Tibial nerve (tissue), 4 donors: ENCODE measurements at regions not wholly inside any gene's neighbourhood (a gene's known extent, or its start where the extent isn't known, plus 50 kb on each side); places are given as distances from the start of the nearest gene placed in this dataset.

Source experiments
- DNase-seq, 2 donors: peaks; one replicate each; pipeline ENCODE4 v3.0.0-alpha.2; 2019; ENCODE audit warnings: low spot score in 2 of 2
- H3K27ac ChIP-seq, 4 donors: fragments of 200-600 bp; sonication (generic) in 3 of 4; one replicate each; pipeline ENCODE4 v1.5.1; 2017 to 2019; ENCODE audit warnings: mild to moderate bottlenecking in 1 of 4
- H3K27me3 ChIP-seq, 2 donors: fragments of 200-600 bp; sonication (generic) in 1 of 2; one replicate each; pipeline versions ENCODE4 v1.5.1 to v1.6.0; 2017 to 2019
- H3K36me3 ChIP-seq, 3 donors: fragments of 200-600 bp; sonication (generic); one replicate each; pipeline ENCODE4 v1.5.1; 2018 to 2019
- H3K4me1 ChIP-seq, 4 donors: fragments of 200-600 bp; sonication (generic) in 3 of 4; one replicate each; pipeline ENCODE4 v1.5.1; 2017 to 2019
- H3K4me3 ChIP-seq, 4 donors: fragments of 200-600 bp; sonication (generic) in 3 of 4; one replicate each; pipeline ENCODE4 v1.5.1; 2017 to 2019; ENCODE audit warnings: mild to moderate bottlenecking in 1 of 4, moderate library complexity in 1 of 4
- H3K9me3 ChIP-seq, 4 donors: fragments of 200-600 bp; sonication (generic) in 3 of 4; one replicate each; pipeline ENCODE4 v1.5.1; 2017 to 2019
- EP300 ChIP-seq, 2 donors: sonication (generic); formaldehyde crosslinking; IDR thresholded peaks; one replicate each; pipeline ENCODE4 v1.6.1; 2017; ENCODE audit warnings: antibody characterized with exemption in 2 of 2, mild to moderate bottlenecking in 1 of 2
- POLR2A ChIP-seq, 2 donors: fragments of 450-650 bp; IDR thresholded peaks; one replicate each; pipeline ENCODE4 v1.6.1; 2017; ENCODE audit warnings: antibody characterized with exemption in 2 of 2, mild to moderate bottlenecking in 2 of 2, moderate library complexity in 2 of 2
- WGBS, 2 donors: methylation state at CpG; one replicate each; pipeline ENCODE4 v1.1.5; 2018; 5-methylcytosine and 5-hydroxymethylcytosine counted together
- TF ChIP-seq, protein P1 (sequence below), 5 experiments: fragments of 200-600 bp in 3 of 5; fragments of 450-650 bp in 2 of 5; sonication (generic) in 3 of 5; IDR thresholded peaks; one replicate each; pipeline ENCODE4 v1.5.1; 2016 to 2019; ENCODE audit warnings: antibody characterized with exemption in 5 of 5, mild to moderate bottlenecking in 3 of 5, moderate library complexity in 2 of 5

DNA sequence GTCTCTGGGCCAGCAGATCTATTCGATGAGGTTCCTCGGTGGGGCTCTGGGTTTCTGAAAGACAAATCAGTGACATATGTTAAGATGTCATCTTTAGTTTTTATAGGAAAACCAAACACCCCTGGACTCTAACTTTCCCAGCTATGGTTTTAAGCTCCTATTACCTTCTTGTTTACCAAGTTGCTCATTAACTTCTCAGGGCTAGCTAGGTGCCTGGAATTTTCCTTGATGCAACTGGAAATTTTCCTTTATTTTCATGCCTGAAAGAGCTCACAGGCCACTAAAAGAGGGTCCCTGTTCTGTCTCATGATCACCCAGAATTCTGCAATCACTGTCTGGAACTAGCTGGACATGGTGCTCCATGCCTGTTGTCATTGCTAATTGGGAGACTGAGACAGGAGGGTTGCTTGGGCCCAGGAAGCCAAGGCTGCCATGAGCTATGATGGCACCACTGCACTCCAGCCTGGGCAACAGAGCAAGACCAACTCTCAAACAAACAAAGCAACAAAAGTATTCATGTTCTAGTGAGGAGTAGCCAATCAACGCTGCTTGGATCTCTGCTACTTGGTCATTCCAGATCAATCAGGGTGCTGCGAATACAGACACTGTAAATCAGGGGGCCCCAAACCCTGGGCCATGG, 1173.5 kb upstream of the AUTS2 start:
- H3K4me1 ChIP-seq = no peaks in the 10 kb centered on the region
- 92 to 97% methylated on average over 4 of the region's 4 CpGs for WGBS, 2 donors
- no peaks in the 10 kb centered on the region for H3K36me3 ChIP-seq

DNA sequence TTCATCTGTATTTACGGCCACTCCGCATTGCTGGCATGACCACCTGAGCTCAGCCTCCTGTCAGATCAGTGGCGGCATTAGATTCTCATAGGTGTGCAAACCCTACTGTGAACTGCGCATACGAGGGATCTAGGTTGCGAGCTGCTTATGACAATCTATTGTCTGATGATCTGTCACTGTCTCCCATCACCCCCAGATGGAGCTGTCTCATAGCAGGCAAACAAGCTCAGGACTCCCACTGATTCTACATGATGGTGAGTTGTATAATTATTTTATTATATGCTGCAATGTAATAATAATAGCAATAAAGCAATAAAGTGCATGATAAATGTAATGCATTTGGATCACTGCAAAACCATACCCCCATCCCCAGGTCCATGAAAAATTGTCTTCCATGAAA, 1172.9 kb upstream of the AUTS2 start:
- 94 to 96% methylated on average over 6 of the region's 6 CpGs for WGBS, 2 donors
- DNase-seq = no peak
- H3K4me1 ChIP-seq = no peaks in the 10 kb centered on the region

More for the DNA sequence above, 1173.5 kb upstream of the AUTS2 start:
- H3K27ac ChIP-seq = no peak overlapping the region
- H3K9me3 ChIP-seq = no peaks in the 10 kb centered on the region
- H3K27me3 ChIP-seq = no peaks in the 10 kb centered on the region
- no peak for DNase-seq
- no peak overlapping the region for H3K4me3 ChIP-seq
- no peak for TF ChIP-seq EP300 (IDR thresholded peaks at IDR 0.05)
- TF ChIP-seq, protein P1, sequence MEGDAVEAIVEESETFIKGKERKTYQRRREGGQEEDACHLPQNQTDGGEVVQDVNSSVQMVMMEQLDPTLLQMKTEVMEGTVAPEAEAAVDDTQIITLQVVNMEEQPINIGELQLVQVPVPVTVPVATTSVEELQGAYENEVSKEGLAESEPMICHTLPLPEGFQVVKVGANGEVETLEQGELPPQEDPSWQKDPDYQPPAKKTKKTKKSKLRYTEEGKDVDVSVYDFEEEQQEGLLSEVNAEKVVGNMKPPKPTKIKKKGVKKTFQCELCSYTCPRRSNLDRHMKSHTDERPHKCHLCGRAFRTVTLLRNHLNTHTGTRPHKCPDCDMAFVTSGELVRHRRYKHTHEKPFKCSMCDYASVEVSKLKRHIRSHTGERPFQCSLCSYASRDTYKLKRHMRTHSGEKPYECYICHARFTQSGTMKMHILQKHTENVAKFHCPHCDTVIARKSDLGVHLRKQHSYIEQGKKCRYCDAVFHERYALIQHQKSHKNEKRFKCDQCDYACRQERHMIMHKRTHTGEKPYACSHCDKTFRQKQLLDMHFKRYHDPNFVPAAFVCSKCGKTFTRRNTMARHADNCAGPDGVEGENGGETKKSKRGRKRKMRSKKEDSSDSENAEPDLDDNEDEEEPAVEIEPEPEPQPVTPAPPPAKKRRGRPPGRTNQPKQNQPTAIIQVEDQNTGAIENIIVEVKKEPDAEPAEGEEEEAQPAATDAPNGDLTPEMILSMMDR (IDR thresholded peaks at IDR 0.05) = no peak

DNA sequence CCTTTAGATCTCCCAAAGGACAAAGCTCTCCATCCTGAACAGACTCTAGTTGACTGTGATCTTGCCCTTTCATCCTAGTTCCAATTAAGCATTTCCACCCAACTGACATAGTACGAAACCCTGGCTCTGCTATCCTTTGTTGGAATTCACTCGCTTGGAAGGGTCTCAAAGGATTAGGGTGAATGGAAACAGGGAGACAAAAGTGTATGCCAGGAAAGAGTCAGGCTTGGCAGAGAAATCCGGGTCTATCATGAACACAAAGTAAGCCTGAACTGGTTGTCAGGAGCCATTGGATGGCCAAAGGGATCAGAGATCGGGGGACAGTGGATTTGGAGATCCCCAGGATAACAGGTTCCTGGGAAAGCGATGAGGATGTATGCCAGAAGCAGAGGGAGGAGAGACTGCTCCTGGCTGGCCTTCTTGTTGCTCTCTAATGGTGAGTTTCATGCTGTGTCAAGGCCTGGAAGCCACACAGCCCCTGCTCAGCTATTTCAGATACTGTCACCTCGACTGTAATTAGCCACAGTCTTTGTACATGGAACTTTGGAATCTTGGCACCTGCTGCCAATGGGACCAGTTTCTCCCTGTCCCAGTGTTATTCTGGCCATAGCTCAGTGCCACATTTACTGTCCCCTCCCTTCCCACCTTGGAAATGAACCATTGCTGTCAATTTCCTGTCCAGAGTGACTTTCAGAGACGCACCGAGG, 1168.7 kb upstream of the AUTS2 start:
- Histone ChIP-seq H3K27me3 (no peaks in the 10 kb centered on the region), H3K36me3 (no peaks in the 10 kb centered on the region), H3K4me1 (peaks cover 0 to 5% (median 0%) of the 10 kb centered on the region in 4 donors), H3K27ac (no peak overlapping the region), H3K4me3 (no peak overlapping the region), H3K9me3 (no peaks in the 10 kb centered on the region)
- no peak for TF ChIP-seq POLR2A (IDR thresholded peaks at IDR 0.05)
- TF ChIP-seq EP300 (IDR thresholded peaks at IDR 0.05) = no peak
- TF ChIP-seq, protein P1 (IDR thresholded peaks at IDR 0.05) = no peak
- no peak for DNase-seq
- WGBS, 2 donors = 79 to 81% methylated on average over 8 of the region's 8 CpGs

More for the DNA sequence above, 1172.9 kb upstream of the AUTS2 start:
- Histone ChIP-seq H3K27ac (no peak overlapping the region), H3K27me3 (no peaks in the 10 kb centered on the region), H3K36me3 (no peaks in the 10 kb centered on the region), H3K9me3 (no peaks in the 10 kb centered on the region), H3K4me3 (no peak overlapping the region)
- TF ChIP-seq EP300 (IDR thresholded peaks at IDR 0.05) (no peak), POLR2A (IDR thresholded peaks at IDR 0.05) (no peak)
- TF ChIP-seq, protein P1 (IDR thresholded peaks at IDR 0.05) = no peak

DNA sequence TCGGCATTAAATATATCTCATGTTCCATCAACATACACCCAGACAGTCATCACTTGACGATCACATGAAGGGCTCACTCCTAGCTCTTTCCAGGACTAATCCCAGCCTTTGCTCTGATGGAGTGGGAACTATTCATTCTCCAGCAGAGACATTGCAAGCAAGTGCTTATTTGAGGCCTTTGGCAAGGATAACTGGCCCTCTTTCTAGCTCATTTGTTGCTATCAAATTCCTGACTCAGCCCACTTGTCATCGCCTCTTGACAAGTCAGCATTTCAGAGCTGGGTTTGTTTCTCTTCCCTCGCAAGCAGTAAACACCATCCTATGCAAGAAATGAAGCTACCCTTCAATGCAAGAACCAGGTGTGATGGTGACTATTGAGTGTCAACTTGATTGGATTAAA, 1165.7 kb upstream of the AUTS2 start:
- H3K27ac ChIP-seq = no peak overlapping the region
- H3K27me3 ChIP-seq = no peaks in the 10 kb centered on the region
- no peak for TF ChIP-seq POLR2A (IDR thresholded peaks at IDR 0.05)
- TF ChIP-seq EP300 (IDR thresholded peaks at IDR 0.05) = no peak
- TF ChIP-seq, protein P1 (IDR thresholded peaks at IDR 0.05) = no peak
- 59 to 81% methylated on average over 4 of the region's 4 CpGs for WGBS, 2 donors
- H3K4me3 ChIP-seq = no peak overlapping the region
- H3K36me3 ChIP-seq = no peaks in the 10 kb centered on the region
- no peak for DNase-seq
- H3K9me3 ChIP-seq = peaks cover 0 to under 1% (median 0%) of the 10 kb centered on the region in 4 donors
- H3K4me1 ChIP-seq = peaks cover 0 to 5% (median 0%) of the 10 kb centered on the region in 4 donors

DNA sequence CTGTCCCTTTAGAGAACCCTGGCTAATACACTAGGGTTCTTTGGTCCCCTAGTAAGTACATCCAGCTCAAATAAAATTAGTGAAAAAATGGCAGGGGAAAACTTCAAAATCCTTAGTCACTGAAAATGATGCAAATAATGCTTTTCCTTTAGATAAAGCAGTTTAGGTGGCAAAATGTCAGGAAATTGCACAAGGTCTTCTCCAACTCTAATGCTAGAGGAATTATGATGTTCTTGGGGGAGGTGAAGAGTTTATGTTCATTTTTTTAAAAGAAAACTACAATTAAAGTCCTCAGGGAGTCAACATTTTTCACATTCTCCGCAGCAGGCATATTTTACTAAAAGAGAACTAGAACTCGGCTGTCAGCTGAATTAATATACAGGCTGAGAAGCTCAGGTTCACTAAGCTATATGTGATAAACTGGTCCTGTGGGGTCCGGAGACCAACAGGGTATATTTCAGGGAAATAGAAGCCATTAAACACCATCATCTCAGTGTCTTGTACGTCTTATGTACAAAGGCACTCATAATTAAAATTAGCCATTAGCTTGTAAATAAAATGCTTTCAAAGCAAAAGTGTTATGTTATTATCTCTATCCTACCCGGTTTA, 1164.7 kb upstream of the AUTS2 start:
- 61 to 69% methylated on average over 5 of the region's 5 CpGs for WGBS, 2 donors
- no peaks in the 10 kb centered on the region for H3K36me3 ChIP-seq
- DNase-seq = no peak
- H3K4me3 ChIP-seq = no peak overlapping the region
- peaks cover 0 to 5% (median 0%) of the 10 kb centered on the region in 4 donors for H3K9me3 ChIP-seq
- no peak overlapping the region for H3K27ac ChIP-seq
- H3K4me1 ChIP-seq = peaks cover 0 to 5% (median 0%) of the 10 kb centered on the region in 4 donors
- no peaks in the 10 kb centered on the region for H3K27me3 ChIP-seq
- TF ChIP-seq POLR2A (IDR thresholded peaks at IDR 0.05) (no peak), EP300 (IDR thresholded peaks at IDR 0.05) (no peak)
- TF ChIP-seq, protein P1 (IDR thresholded peaks at IDR 0.05) = no peak
